ENCODE measurements at regions not wholly inside any gene's neighbourhood (a gene's known extent, or its start where the extent isn't known, plus 50 kb on each side); places are given as distances from the start of the nearest gene placed in this dataset.

GRCh38 chr12:47317175-47317915, 237.6 kb upstream of the AMIGO2 start:
- Histone ChIP-seq H3K9me1 (ENCODE audit: insufficient read depth, low read length) (no peaks in the 10 kb centered on the region), H3K79me1 (ENCODE audit: low read depth in 1 of 2, low read length in 2 of 2) (no peaks in the 10 kb centered on the region), H2BK20ac (ENCODE audit: low read depth, low read length) (no peak overlapping the region), H3K9ac (ENCODE audit: low read depth, low read length) (no peak overlapping the region), H3K9me3 (ENCODE audit: control insufficient read depth, insufficient read depth, low read length) (no peaks in the 10 kb centered on the region), H3K4ac (ENCODE audit: low read depth, low read length) (no peak overlapping the region), H3K14ac (replicated peaks; ENCODE audit: low read depth, low read length) (no peak overlapping the region), H4K8ac (ENCODE audit: low read depth in 2 of 2, low read length in 2 of 2) (no peak overlapping the region), H3K27me3 (ENCODE audit: control insufficient read depth, insufficient read depth, low read length) (no peaks in the 10 kb centered on the region), H2BK15ac (ENCODE audit: low read depth, low read length) (no peak overlapping the region), H3K36me3 (ENCODE audit: control insufficient read depth, insufficient read depth, low read length) (no peaks in the 10 kb centered on the region), H3K4me1 (ENCODE audit: control insufficient read depth, insufficient read depth, low read length) (no peaks in the 10 kb centered on the region), H4K5ac (ENCODE audit: low read depth, low read length) (no peak overlapping the region), H2AK5ac (ENCODE audit: low read depth, low read length) (no peak overlapping the region), H3K18ac (ENCODE audit: low read depth, low read length) (no peak overlapping the region), H3K56ac (ENCODE audit: extremely low read depth, insufficient read depth, low read length) (no peak overlapping the region), H3K23ac (ENCODE audit: low read depth, low read length) (no peak overlapping the region), H3K27ac (ENCODE audit: insufficient read depth, low read length) (no peak overlapping the region), H2AFZ (replicated peaks; ENCODE audit: low read length, poor library complexity) (no peak overlapping the region), H3K4me3 (ENCODE audit: insufficient read depth, low read depth, low read length) (no peak overlapping the region), H4K20me1 (ENCODE audit: insufficient read depth, low read length) (no peaks in the 10 kb centered on the region), H2BK5ac (ENCODE audit: low read depth, low read length, poor library complexity, severe bottlenecking) (no peak overlapping the region), H2BK120ac (ENCODE audit: low read depth, low read length) (no peak overlapping the region), H4K91ac (ENCODE audit: insufficient read depth, low read depth, low read length) (no peak overlapping the region), H2AK9ac (replicated peaks; ENCODE audit: low read depth, low read length, poor library complexity) (no peak overlapping the region), H3K4me2 (ENCODE audit: low read depth, low read length) (no peak overlapping the region)
- POLR2A ChIA-PET (ENCODE audit: unreplicated experiment): no interaction called here
- ATAC-seq (ENCODE audit: low read depth): no peak
- DNase-seq: no peak
- in situ Hi-C loops (cut with MboI; ENCODE audit: low sequenced_read_pairs): no loop called here
- CTCF ChIA-PET: no interaction called here
- BruUV-seq (replicated peaks): no TSS peak
- WGBS, 2 experiments (ENCODE audit: extremely low coverage in 2 of 2, insufficient read length in 1 of 2): 94% methylated on average over 3 of the region's 11 CpGs; no CpG with 5 or more reads in 1 of the 2 experiments
- dilution Hi-C loops (cut with HindIII; ENCODE audit: low sequenced_read_pairs, unreplicated experiment): no loop called here
- intact Hi-C loops (cut with micrococcal nuclease): no loop called here
- TF ChIP-seq MXI1 (IDR thresholded peaks at IDR 0.05; ENCODE audit: borderline replicate concordance, low read depth, low read length) (no peak), MAFK (IDR thresholded peaks at IDR 0.05; ENCODE audit: low read depth, low read length) (no peak), SMC3 (IDR thresholded peaks at IDR 0.05; ENCODE audit: low read depth, low read length) (no peak)
